NCI-H2227 (cell line): ENCODE measurements at regions not wholly inside any gene's neighbourhood (a gene's known extent, or its start where the extent isn't known, plus 50 kb on each side); places are given as distances from the start of the nearest gene placed in this dataset.

Experiments
- DNase-seq: peaks from one replicate; lab custom pipeline; 2025; ENCODE audit not compliant: unreplicated experiment; lab: John Stamatoyannopoulos, UW

- no peak for DNase-seq
Measured at GRCh38 chr10:117699436-117700075, 157.0 kb downstream of the EMX2 start.

- DNase-seq = no peak
Measured at GRCh38 chr10:117710181-117710798, 167.7 kb downstream of the EMX2 start.

GRCh38 chr10:117716889-117717288 is 174.3 kb downstream of the EMX2 start:
- no peak for DNase-seq

GRCh38 chr10:117718986-117719920 is 176.7 kb downstream of the EMX2 start:
- DNase-seq = no peak

GRCh38 chr10:117720931-117721835 is 178.6 kb downstream of the EMX2 start:
- DNase-seq = no peak

GRCh38 chr10:117721873-117722272 is 179.3 kb downstream of the EMX2 start:
- no peak for DNase-seq

- DNase-seq = no peak
Measured at GRCh38 chr10:117723343-117723742, 180.8 kb downstream of the EMX2 start.

GRCh38 chr10:117725993-117726392 is 183.4 kb downstream of the EMX2 start:
- no peak for DNase-seq

- DNase-seq = no peak
Measured at GRCh38 chr10:117726596-117727295, 184.2 kb downstream of the EMX2 start.

GRCh38 chr10:117727421-117727820 is 184.9 kb downstream of the EMX2 start:
- DNase-seq = no peak

- DNase-seq = no peak
Measured at GRCh38 chr10:117728087-117728486, 185.5 kb downstream of the EMX2 start.

- no peak for DNase-seq
Measured at GRCh38 chr10:117729156-117729555, 186.6 kb downstream of the EMX2 start.

- no peak for DNase-seq
Measured at GRCh38 chr10:117731121-117731791, 188.7 kb downstream of the EMX2 start.

- peak; percentile 26 for DNase-seq
Measured at GRCh38 chr10:117734731-117735405, 192.3 kb downstream of the EMX2 start.

GRCh38 chr10:117736655-117737054 is 194.1 kb downstream of the EMX2 start:
- no peak for DNase-seq

GRCh38 chr10:117740088-117740487 is 197.5 kb downstream of the EMX2 start:
- no peak for DNase-seq

- no peak for DNase-seq
Measured at GRCh38 chr10:117740691-117741222, 198.2 kb downstream of the EMX2 start.

- DNase-seq = no peak
Measured at GRCh38 chr10:117741524-117741923, 199.0 kb downstream of the EMX2 start.

GRCh38 chr10:117743509-117743908 is 201.0 kb downstream of the EMX2 start:
- peak; percentile 65 for DNase-seq
